ENCODE measurements at regions not wholly inside any gene's neighbourhood (a gene's known extent, or its start where the extent isn't known, plus 50 kb on each side); places are given as distances from the start of the nearest gene placed in this dataset.

GRCh38 chrX:120750381-120750780 is 120.5 kb upstream of the C1GALT1C1 start:
- CTCF ChIA-PET: no interaction called here

GRCh38 chrX:120749141-120749846 is 119.4 kb upstream of the C1GALT1C1 start:
- POLR2A ChIA-PET (ENCODE audit: low non-redundant PET): no interaction called here
- intact Hi-C loops (cut with micrococcal nuclease; ENCODE audit: unreplicated experiment): no loop called here
- no peak overlapping the region for H3K27ac ChIP-seq (ENCODE audit: low read depth, low read length, poor library complexity, severe bottlenecking)

More at GRCh38 chrX:120750381-120750780, 120.5 kb upstream of the C1GALT1C1 start:
- no peak for TF ChIP-seq EZH2 (IDR thresholded peaks at IDR 0.05; ENCODE audit: borderline replicate concordance, low read depth, low read length, poor library complexity, severe bottlenecking)
- no TSS peak for BruUV-seq (replicated peaks)
- Histone ChIP-seq H3K27ac (ENCODE audit: low read depth, low read length, poor library complexity, severe bottlenecking) (no peak overlapping the region), H3K27me3 (replicated peaks; ENCODE audit: insufficient read depth, low read depth, low read length, poor library complexity) (no peaks in the 10 kb centered on the region), H3K4me3 (ENCODE audit: low read depth, low read length, poor library complexity, severe bottlenecking) (no peak overlapping the region), H3K4me1 (ENCODE audit: insufficient read depth, low read length, poor library complexity, severe bottlenecking) (no peaks in the 10 kb centered on the region), H3K36me3 (ENCODE audit: insufficient read depth, low read length, poor library complexity, severe bottlenecking) (no peaks in the 10 kb centered on the region), H3K9me3 (ENCODE audit: low read depth, low read length, poor library complexity, severe bottlenecking) (no peaks in the 10 kb centered on the region)
- no peak for DNase-seq (ENCODE audit: low spot score)
- intact Hi-C loops (cut with micrococcal nuclease; ENCODE audit: unreplicated experiment): no loop called here
- POLR2A ChIA-PET (ENCODE audit: low non-redundant PET): no interaction called here

GRCh38 chrX:120746153-120746552 is 116.3 kb upstream of the C1GALT1C1 start:
- H3K36me3 ChIP-seq (ENCODE audit: insufficient read depth, low read length, poor library complexity, severe bottlenecking): no peaks in the 10 kb centered on the region
- CTCF ChIA-PET: no interaction called here
- no peaks in the 10 kb centered on the region for H3K4me1 ChIP-seq (ENCODE audit: insufficient read depth, low read length, poor library complexity, severe bottlenecking)
- no peaks in the 10 kb centered on the region for H3K27me3 ChIP-seq (replicated peaks; ENCODE audit: insufficient read depth, low read depth, low read length, poor library complexity)
- TF ChIP-seq EZH2 (IDR thresholded peaks at IDR 0.05; ENCODE audit: borderline replicate concordance, low read depth, low read length, poor library complexity, severe bottlenecking) (no peak), CTCF (conservative IDR thresholded peaks at IDR 0.05; ENCODE audit: low read depth, low read length) (no peak)
- BruUV-seq (replicated peaks): no TSS peak
- intact Hi-C loops (cut with micrococcal nuclease; ENCODE audit: unreplicated experiment): no loop called here
- no peak overlapping the region for H3K27ac ChIP-seq (ENCODE audit: low read depth, low read length, poor library complexity, severe bottlenecking)
- DNase-seq (ENCODE audit: low spot score): no peak
- no peak overlapping the region for H3K4me3 ChIP-seq (ENCODE audit: low read depth, low read length, poor library complexity, severe bottlenecking)
- no peaks in the 10 kb centered on the region for H3K9me3 ChIP-seq (ENCODE audit: low read depth, low read length, poor library complexity, severe bottlenecking)
- POLR2A ChIA-PET (ENCODE audit: low non-redundant PET): no interaction called here

More at GRCh38 chrX:120749141-120749846, 119.4 kb upstream of the C1GALT1C1 start:
- no peak for DNase-seq (ENCODE audit: low spot score)
- Histone ChIP-seq H3K27me3 (replicated peaks; ENCODE audit: insufficient read depth, low read depth, low read length, poor library complexity) (no peaks in the 10 kb centered on the region), H3K4me3 (ENCODE audit: low read depth, low read length, poor library complexity, severe bottlenecking) (no peak overlapping the region), H3K9me3 (ENCODE audit: low read depth, low read length, poor library complexity, severe bottlenecking) (no peaks in the 10 kb centered on the region), H3K36me3 (ENCODE audit: insufficient read depth, low read length, poor library complexity, severe bottlenecking) (no peaks in the 10 kb centered on the region), H3K4me1 (ENCODE audit: insufficient read depth, low read length, poor library complexity, severe bottlenecking) (no peaks in the 10 kb centered on the region)
- BruUV-seq (replicated peaks): no TSS peak
- TF ChIP-seq EZH2 (IDR thresholded peaks at IDR 0.05; ENCODE audit: borderline replicate concordance, low read depth, low read length, poor library complexity, severe bottlenecking) (no peak), CTCF (conservative IDR thresholded peaks at IDR 0.05; ENCODE audit: low read depth, low read length) (no peak)
- CTCF ChIA-PET: no interaction called here

All from A673 (cell line).